HEK293T (cell line): ENCODE measurements at regions not wholly inside any gene's neighbourhood (a gene's known extent, or its start where the extent isn't known, plus 50 kb on each side); places are given as distances from the start of the nearest gene placed in this dataset.

ENCODE experiments used
- BHLHE40 ChIP-seq: fragments of 450-650 bp; IDR thresholded peaks from 2 replicates; pipeline ENCODE4 v1.6.1; 2016; ENCODE audit warnings: mild to moderate bottlenecking, moderate library complexity, borderline replicate concordance
- FOXM1 ChIP-seq: fragments of 450-650 bp; IDR thresholded peaks from 2 replicates; pipeline ENCODE4 v1.6.1; 2017; ENCODE audit warnings: mild to moderate bottlenecking, borderline replicate concordance
- HDGF ChIP-seq: fragments of 450-650 bp; IDR thresholded peaks from 2 replicates; pipeline ENCODE4 v1.6.1; 2017; ENCODE audit warnings: antibody characterized with exemption, borderline replicate concordance
- LEF1 ChIP-seq: fragments of 450-650 bp; IDR thresholded peaks from 2 replicates; pipeline ENCODE4 v1.6.1; 2017; ENCODE audit warnings: mild to moderate bottlenecking, borderline replicate concordance
- SUZ12 ChIP-seq: fragments of 450-650 bp; IDR thresholded peaks from 2 replicates; pipeline ENCODE4 v1.6.1; 2016; ENCODE audit warnings: mild to moderate bottlenecking
- ZNF384 ChIP-seq: fragments of 450-650 bp; IDR thresholded peaks from 2 replicates; pipeline ENCODE4 v1.6.1; 2016

DNA sequence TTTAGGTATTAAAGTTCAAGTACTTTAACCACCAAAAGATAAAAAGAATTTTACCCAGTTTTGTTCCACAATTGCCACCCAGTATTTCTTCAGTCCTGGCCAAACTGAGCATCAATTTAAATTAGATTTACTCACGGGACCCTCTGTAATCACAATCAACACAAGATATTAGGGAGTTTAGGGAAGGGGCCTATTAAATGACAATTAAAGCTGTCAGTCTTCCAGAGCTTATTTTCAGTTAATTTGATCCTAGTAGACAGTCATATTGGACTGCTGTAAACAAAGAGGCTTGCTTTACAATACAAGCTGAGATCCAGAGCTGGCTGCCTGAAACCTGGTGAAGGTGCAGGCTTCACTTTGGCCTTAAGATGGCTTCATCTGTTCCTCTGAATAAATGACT lies 321.2 kb upstream of the NBEA start:
- no peak for TF ChIP-seq LEF1
- no peak for TF ChIP-seq FOXM1
- TF ChIP-seq ZNF384 = no peak
- no peak for TF ChIP-seq SUZ12
- TF ChIP-seq BHLHE40 = no peak
- TF ChIP-seq HDGF = no peak
